OCI-LY7 (cell line): ENCODE measurements at regions not wholly inside any gene's neighbourhood (a gene's known extent, or its start where the extent isn't known, plus 50 kb on each side); places are given as distances from the start of the nearest gene placed in this dataset.
"Not testable (repeated sequence)": the region's sequence is repeated elsewhere in the genome, so short reads cannot be mapped to it uniquely, and the experiment has no call there.

Experiments used
- BruUV-seq: library from RNA; stranded (reverse); fragments of 400-500 nt; replicated peaks from 2 replicates; lab custom pipeline; 2021; lab: Mats Ljungman, UMichigan
- CTCF ChIA-PET: fragments of 300-600 bp; sonication (Branson Sonifier 250); formaldehyde crosslinking; loops from one replicate; lab custom pipeline; 2022; ENCODE audit warnings: antibody characterized with exemption; ENCODE audit not compliant: unreplicated experiment; lab: Charles Lee
- POLR2A ChIA-PET: fragments of 300-600 bp; sonication (Branson Sonifier 250); formaldehyde crosslinking; loops from one replicate; lab custom pipeline; 2022; ENCODE audit warnings: antibody characterized with exemption; lab: Charles Lee
- DNase-seq: peaks from one replicate; pipeline ENCODE4 v3.0.0-alpha.2; 2015; ENCODE audit warnings: low spot score
- H2AFZ ChIP-seq: fragments of 200-600 bp; sonication (generic), shearing (Covaris generic); 2 replicates; pipeline ENCODE4 v1.6.1; 2014; ENCODE audit warnings: mild to moderate bottlenecking, antibody characterized with exemption, low read length, moderate library complexity
- H3K27ac ChIP-seq: fragments of 200-600 bp; sonication (generic); 2 replicates; pipeline ENCODE4 v1.5.1; 2014; ENCODE audit warnings: mixed run types, low read depth, mild to moderate bottlenecking, moderate library complexity, low read length, inconsistent platforms; ENCODE audit not compliant: poor library complexity, severe bottlenecking
- H3K36me3 ChIP-seq: fragments of 200-600 bp; sonication (generic); 2 replicates; pipeline ENCODE4 v1.6.1; 2014; ENCODE audit warnings: mild to moderate bottlenecking, antibody characterized with exemption, low read length, moderate library complexity, mixed read lengths; ENCODE audit not compliant: insufficient read depth
- H3K4me1 ChIP-seq: fragments of 200-600 bp; sonication (generic); 2 replicates; pipeline ENCODE4 v1.5.1; 2014; ENCODE audit warnings: mild to moderate bottlenecking, low read length; ENCODE audit not compliant: insufficient read depth, poor library complexity, severe bottlenecking
- H3K4me2 ChIP-seq: fragments of 200-600 bp; sonication (generic); 2 replicates; pipeline ENCODE4 v1.6.1; 2014; ENCODE audit warnings: mild to moderate bottlenecking, low read length
- H3K4me3 ChIP-seq: fragments of 200-600 bp; sonication (generic); 2 replicates; pipeline ENCODE4 v1.5.1; 2014; ENCODE audit warnings: mild to moderate bottlenecking, low read depth, low read length; ENCODE audit not compliant: poor library complexity, severe bottlenecking
- H3K79me2 ChIP-seq: fragments of 200-600 bp; sonication (generic); 2 replicates; pipeline ENCODE4 v1.6.1; 2016; ENCODE audit warnings: low read depth, mild to moderate bottlenecking, low read length, moderate library complexity, mixed read lengths; ENCODE audit not compliant: insufficient read depth
- H3K9me2 ChIP-seq: fragments of 200-600 bp; sonication (generic); 2 replicates; pipeline ENCODE4 v1.6.1; 2016; ENCODE audit warnings: mild to moderate bottlenecking, low read length, mixed read lengths; ENCODE audit not compliant: insufficient read depth
- H3K9me3 ChIP-seq: fragments of 200-600 bp; sonication (generic); 2 replicates; pipeline ENCODE4 v1.6.1; 2014; ENCODE audit warnings: mild to moderate bottlenecking, mixed run types, low read length, mixed read lengths
- H4K20me1 ChIP-seq: fragments of 200-600 bp; sonication (generic); 2 replicates; pipeline ENCODE4 v1.6.1; 2014; ENCODE audit warnings: mild to moderate bottlenecking, antibody characterized with exemption, low read length, moderate library complexity, mixed read lengths; ENCODE audit not compliant: insufficient read depth
- CTCF ChIP-seq: fragments of 200-600 bp; sonication (generic); conservative IDR thresholded peaks from 2 replicates; pipeline ENCODE4 v1.5.1; 2014; ENCODE audit warnings: mild to moderate bottlenecking, antibody characterized with exemption, low read length, moderate library complexity, mixed read lengths
- EZH2phosphoT487 ChIP-seq: fragments of 200-600 bp; sonication (generic); IDR thresholded peaks from 2 replicates; pipeline ENCODE4 v1.6.1; 2018; ENCODE audit warnings: low read depth, borderline replicate concordance, mild to moderate bottlenecking, mixed run types, antibody characterized with exemption, low read length, moderate library complexity, mixed read lengths
- intact Hi-C: fragments of 100-400 bp; cut with micrococcal nuclease; formaldehyde crosslinking; loops from one replicate; pipeline ENCODE4 v1.10.0; 2022; ENCODE audit not compliant: unreplicated experiment

GRCh38 chr7:26424319-26424718 is 132.7 kb downstream of the SNX10 start:
- POLR2A ChIA-PET, H3K4me3 ChIP-seq, H3K4me1 ChIP-seq, DNase-seq, H4K20me1 ChIP-seq, H3K27ac ChIP-seq, H2AFZ ChIP-seq, CTCF ChIA-PET, H3K79me2 ChIP-seq, intact Hi-C loops, H3K9me3 ChIP-seq, H3K9me2 ChIP-seq, H3K4me2 ChIP-seq, BruUV-seq, H3K36me3 ChIP-seq: not testable (repeated sequence)

GRCh38 chr7:26425655-26426054 is 134.0 kb downstream of the SNX10 start:
- no peak overlapping the region for H3K4me3 ChIP-seq
- TF ChIP-seq CTCF (no peak), EZH2phosphoT487 (no peak)
- H3K27ac ChIP-seq: no peak overlapping the region
- ChIA-PET POLR2A (interaction anchor here (0.6 kb wide), 1 partner anchor 397 kb away, joined by 4 read pairs; no protein-coding TSS in a partner anchor), CTCF (no interaction called here)
- no peaks in the 10 kb centered on the region for H3K9me3 ChIP-seq
- no peaks in the 10 kb centered on the region for H3K9me2 ChIP-seq
- H3K4me1 ChIP-seq: no peaks in the 10 kb centered on the region
- intact Hi-C loops: no loop called here
- DNase-seq: no peak
- no TSS peak for BruUV-seq
- no peak overlapping the region for H3K4me2 ChIP-seq
- H3K36me3 ChIP-seq: no peaks in the 10 kb centered on the region
- H4K20me1 ChIP-seq: no peaks in the 10 kb centered on the region
- H3K79me2 ChIP-seq: no peaks in the 10 kb centered on the region
- no peak overlapping the region for H2AFZ ChIP-seq

DNA sequence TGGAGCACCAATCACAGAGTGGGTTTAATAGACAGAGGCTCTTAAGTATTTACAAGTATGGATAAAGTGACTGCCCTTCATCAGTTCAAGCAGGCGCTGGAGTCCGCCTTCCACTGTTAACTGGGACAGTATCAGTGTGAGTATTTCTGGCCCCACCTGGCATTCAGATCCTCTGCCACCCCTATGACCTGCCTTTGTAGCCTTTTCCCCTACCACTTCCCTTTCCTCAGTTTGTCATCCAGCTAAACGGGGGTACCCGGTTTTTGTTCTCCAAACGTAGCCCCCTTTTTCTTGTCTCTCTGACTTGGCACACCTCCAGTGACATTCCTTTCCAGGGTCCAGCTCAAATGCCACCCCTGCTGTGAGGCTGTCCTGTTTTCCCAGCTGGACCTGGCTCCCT is 134.4 kb downstream of the SNX10 start:
- TF ChIP-seq CTCF (no peak), EZH2phosphoT487 (no peak)
- intact Hi-C loops: no loop called here
- CTCF ChIA-PET: no interaction called here
- H3K27ac ChIP-seq: no peak overlapping the region
- no peak overlapping the region for H3K4me3 ChIP-seq
- DNase-seq: no peak
- no peaks in the 10 kb centered on the region for H3K4me1 ChIP-seq
- POLR2A ChIA-PET: no interaction called here
- no peaks in the 10 kb centered on the region for H3K79me2 ChIP-seq
- no peaks in the 10 kb centered on the region for H3K9me3 ChIP-seq
- H4K20me1 ChIP-seq: no peaks in the 10 kb centered on the region
- H3K9me2 ChIP-seq: no peaks in the 10 kb centered on the region
- H2AFZ ChIP-seq: no peak overlapping the region
- H3K4me2 ChIP-seq: no peak overlapping the region
- no peaks in the 10 kb centered on the region for H3K36me3 ChIP-seq
- BruUV-seq: no TSS peak
